KMS-11 (cell line): ENCODE measurements at regions not wholly inside any gene's neighbourhood (a gene's known extent, or its start where the extent isn't known, plus 50 kb on each side); places are given as distances from the start of the nearest gene placed in this dataset.

Experiments
- H2AFZ ChIP-seq: fragments of 200-600 bp; sonication (generic); 2 replicates; pipeline ENCODE4 v1.6.1; 2016; ENCODE audit warnings: antibody characterized with exemption, mixed run types, low read depth
- H3K27ac ChIP-seq: fragments of 200-600 bp; sonication (generic); 2 replicates; pipeline ENCODE4 v1.6.1; 2016; ENCODE audit warnings: mild to moderate bottlenecking, mixed run types
- H3K27me3 ChIP-seq: fragments of 200-600 bp; sonication (generic); 2 replicates; pipeline ENCODE4 v1.6.1; 2017; ENCODE audit warnings: mild to moderate bottlenecking, low read depth, mixed run types, moderate library complexity; ENCODE audit not compliant: insufficient read depth
- H3K36me3 ChIP-seq: fragments of 200-600 bp; sonication (generic); 2 replicates; pipeline ENCODE4 v1.6.1; 2017; ENCODE audit warnings: mild to moderate bottlenecking, mixed run types; ENCODE audit not compliant: insufficient read depth
- H3K4me1 ChIP-seq: fragments of 200-600 bp; sonication (generic); 2 replicates; pipeline ENCODE4 v1.6.1; 2016; ENCODE audit warnings: mild to moderate bottlenecking, low read depth, mixed run types; ENCODE audit not compliant: poor library complexity, severe bottlenecking
- H3K4me2 ChIP-seq: fragments of 200-600 bp; sonication (generic); 2 replicates; pipeline ENCODE4 v1.7.0; 2016; ENCODE audit warnings: mild to moderate bottlenecking, mixed run types
- H3K4me3 ChIP-seq: fragments of 200-600 bp; sonication (generic); IDR thresholded peaks from 2 replicates; pipeline ENCODE4 v1.6.1; 2017; ENCODE audit warnings: low read depth, low read length, mixed read lengths; ENCODE audit not compliant: insufficient read depth
- H3K79me2 ChIP-seq: fragments of 200-600 bp; sonication (generic); 2 replicates; pipeline ENCODE4 v1.6.1; 2016; ENCODE audit warnings: low read depth, mixed run types; ENCODE audit not compliant: insufficient read depth
- H3K9ac ChIP-seq: fragments of 200-600 bp; sonication (generic); 2 replicates; pipeline ENCODE4 v1.6.1; 2016; ENCODE audit warnings: mild to moderate bottlenecking, mixed run types
- H4K20me1 ChIP-seq: fragments of 200-600 bp; sonication (generic); 2 replicates; pipeline ENCODE4 v1.6.1; 2016; ENCODE audit warnings: mild to moderate bottlenecking, mixed run types; ENCODE audit not compliant: insufficient read depth
- CTCF ChIP-seq: fragments of 200-600 bp; sonication (generic); conservative IDR thresholded peaks from 2 replicates; pipeline ENCODE4 v1.6.1; 2017; ENCODE audit warnings: low read depth, mild to moderate bottlenecking, antibody characterized with exemption, low read length, moderate library complexity, mixed read lengths

- H3K79me2 ChIP-seq, result no peaks in the 10 kb centered on the region
- no peaks in the 10 kb centered on the region for H4K20me1 ChIP-seq
- H3K4me1 ChIP-seq, result no peaks in the 10 kb centered on the region
- TF ChIP-seq CTCF, result no peak
- no peaks in the 10 kb centered on the region for H3K36me3 ChIP-seq
- H3K4me3 ChIP-seq, result no peak overlapping the region
- no peak overlapping the region for H3K4me2 ChIP-seq
- H3K27me3 ChIP-seq, result no peaks in the 10 kb centered on the region
- no peak overlapping the region for H3K27ac ChIP-seq
- no peak overlapping the region for H3K9ac ChIP-seq
- no peak overlapping the region for H2AFZ ChIP-seq
These were observed 104.0 kb downstream of the MIS18A start for GRCh38 chr21:32174819-32175218.

- H2AFZ ChIP-seq, result no peak overlapping the region
- no peak overlapping the region for H3K4me2 ChIP-seq
- no peaks in the 10 kb centered on the region for H3K27me3 ChIP-seq
- H3K79me2 ChIP-seq, result no peaks in the 10 kb centered on the region
- H4K20me1 ChIP-seq, result no peaks in the 10 kb centered on the region
- H3K36me3 ChIP-seq, result no peaks in the 10 kb centered on the region
- no peak overlapping the region for H3K27ac ChIP-seq
- H3K4me1 ChIP-seq, result no peaks in the 10 kb centered on the region
- no peak for TF ChIP-seq CTCF
- no peak overlapping the region for H3K9ac ChIP-seq
- no peak overlapping the region for H3K4me3 ChIP-seq
These were observed 105.6 kb downstream of the MIS18A start for GRCh38 chr21:32173121-32173724.

- H3K9ac ChIP-seq, result no peak overlapping the region
- H3K79me2 ChIP-seq, result no peaks in the 10 kb centered on the region
- H3K4me3 ChIP-seq, result no peak overlapping the region
- H3K36me3 ChIP-seq, result no peaks in the 10 kb centered on the region
- H4K20me1 ChIP-seq, result no peaks in the 10 kb centered on the region
- H3K27me3 ChIP-seq, result no peaks in the 10 kb centered on the region
- no peak overlapping the region for H3K27ac ChIP-seq
- no peaks in the 10 kb centered on the region for H3K4me1 ChIP-seq
- no peak for TF ChIP-seq CTCF
- H3K4me2 ChIP-seq, result no peak overlapping the region
- no peak overlapping the region for H2AFZ ChIP-seq
These were observed 106.7 kb downstream of the MIS18A start for GRCh38 chr21:32172106-32172505.

- Histone ChIP-seq H4K20me1 (no peaks in the 10 kb centered on the region), H3K27me3 (no peaks in the 10 kb centered on the region), H3K4me1 (no peaks in the 10 kb centered on the region), H3K9ac (no peak overlapping the region), H3K79me2 (no peaks in the 10 kb centered on the region), H2AFZ (no peak overlapping the region), H3K4me2 (no peak overlapping the region), H3K27ac (no peak overlapping the region), H3K4me3 (no peak overlapping the region), H3K36me3 (no peaks in the 10 kb centered on the region)
- TF ChIP-seq CTCF, result no peak
These were observed 111.3 kb downstream of the MIS18A start for GRCh38 chr21:32167513-32167912.
